ENCODE measurements at regions not wholly inside any gene's neighbourhood (a gene's known extent, or its start where the extent isn't known, plus 50 kb on each side); places are given as distances from the start of the nearest gene placed in this dataset.

DNA sequence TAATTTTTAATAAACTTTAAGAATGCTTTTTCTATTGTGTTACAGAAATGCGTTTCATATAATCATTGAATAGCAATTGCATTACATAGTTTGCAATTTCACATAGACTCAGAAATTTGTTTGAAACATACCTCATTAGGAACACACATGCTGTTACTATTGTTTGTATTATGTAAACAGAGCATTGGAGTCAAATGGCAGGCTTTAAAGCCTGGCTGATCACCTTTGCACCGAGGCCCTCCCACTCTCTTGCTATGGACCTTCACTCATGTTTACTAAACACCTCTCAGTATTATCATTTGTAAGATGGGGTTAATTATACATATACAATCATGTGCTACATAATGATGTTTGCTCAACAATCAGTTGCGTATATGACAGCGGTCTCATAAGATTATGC, 203.6 kb upstream of the NPSR1 start:
- TF ChIP-seq, protein P1, sequence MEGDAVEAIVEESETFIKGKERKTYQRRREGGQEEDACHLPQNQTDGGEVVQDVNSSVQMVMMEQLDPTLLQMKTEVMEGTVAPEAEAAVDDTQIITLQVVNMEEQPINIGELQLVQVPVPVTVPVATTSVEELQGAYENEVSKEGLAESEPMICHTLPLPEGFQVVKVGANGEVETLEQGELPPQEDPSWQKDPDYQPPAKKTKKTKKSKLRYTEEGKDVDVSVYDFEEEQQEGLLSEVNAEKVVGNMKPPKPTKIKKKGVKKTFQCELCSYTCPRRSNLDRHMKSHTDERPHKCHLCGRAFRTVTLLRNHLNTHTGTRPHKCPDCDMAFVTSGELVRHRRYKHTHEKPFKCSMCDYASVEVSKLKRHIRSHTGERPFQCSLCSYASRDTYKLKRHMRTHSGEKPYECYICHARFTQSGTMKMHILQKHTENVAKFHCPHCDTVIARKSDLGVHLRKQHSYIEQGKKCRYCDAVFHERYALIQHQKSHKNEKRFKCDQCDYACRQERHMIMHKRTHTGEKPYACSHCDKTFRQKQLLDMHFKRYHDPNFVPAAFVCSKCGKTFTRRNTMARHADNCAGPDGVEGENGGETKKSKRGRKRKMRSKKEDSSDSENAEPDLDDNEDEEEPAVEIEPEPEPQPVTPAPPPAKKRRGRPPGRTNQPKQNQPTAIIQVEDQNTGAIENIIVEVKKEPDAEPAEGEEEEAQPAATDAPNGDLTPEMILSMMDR (IDR thresholded peaks at IDR 0.05; ENCODE audit: insufficient read depth, low read depth, low read length): no peak
- no peak overlapping the region for H3K4me3 ChIP-seq (ENCODE audit: low read depth, low read length)
- DNase-seq (ENCODE audit: low read depth): no peak

DNA sequence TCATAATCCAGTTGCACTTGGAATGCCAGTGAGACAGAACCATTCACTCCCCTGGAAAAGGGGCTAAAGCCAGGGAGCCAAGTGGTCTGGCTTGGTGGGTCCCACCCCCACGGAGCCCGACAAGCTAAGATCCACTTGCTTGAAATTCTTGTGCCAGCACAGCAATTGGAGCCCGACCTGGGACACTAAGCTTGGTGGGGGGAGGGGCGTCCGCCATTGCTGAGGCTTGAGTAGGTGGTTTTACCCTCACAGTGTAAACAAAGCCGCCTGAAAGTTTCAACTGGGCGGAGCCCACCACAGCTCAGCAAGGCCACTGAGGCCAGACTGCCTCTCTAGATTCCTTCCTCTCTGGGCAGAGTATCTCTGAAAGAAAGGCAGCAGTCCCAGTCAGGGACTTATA, 200.7 kb upstream of the NPSR1 start:
- TF ChIP-seq, protein P1 (IDR thresholded peaks at IDR 0.05; ENCODE audit: insufficient read depth, low read depth, low read length): no peak
- DNase-seq (ENCODE audit: low read depth): no peak
- no peak overlapping the region for H3K4me3 ChIP-seq (ENCODE audit: low read depth, low read length)

DNA sequence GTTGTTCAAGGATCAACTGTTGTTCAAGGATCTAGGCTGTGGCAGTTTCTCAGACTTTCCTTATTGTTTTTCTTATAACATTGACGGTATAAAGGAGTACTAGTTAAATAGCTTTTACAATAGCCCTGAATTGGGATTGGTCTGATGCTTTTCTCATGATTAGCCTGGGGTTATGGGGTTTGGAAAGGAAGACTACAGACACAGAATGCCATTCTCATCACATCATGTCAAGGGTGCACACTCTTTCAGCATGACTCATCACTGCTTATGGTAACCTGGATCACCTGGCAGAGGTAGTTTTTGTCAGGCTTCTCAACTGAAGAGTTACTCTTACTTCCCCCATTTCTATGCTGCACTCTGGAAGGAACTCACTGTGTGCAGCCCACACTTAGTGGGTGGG, 194.2 kb upstream of the NPSR1 start:
- DNase-seq (ENCODE audit: low read depth): no peak
- TF ChIP-seq, protein P1 (IDR thresholded peaks at IDR 0.05; ENCODE audit: insufficient read depth, low read depth, low read length): no peak
- H3K4me3 ChIP-seq (ENCODE audit: low read depth, low read length): no peak overlapping the region

DNA sequence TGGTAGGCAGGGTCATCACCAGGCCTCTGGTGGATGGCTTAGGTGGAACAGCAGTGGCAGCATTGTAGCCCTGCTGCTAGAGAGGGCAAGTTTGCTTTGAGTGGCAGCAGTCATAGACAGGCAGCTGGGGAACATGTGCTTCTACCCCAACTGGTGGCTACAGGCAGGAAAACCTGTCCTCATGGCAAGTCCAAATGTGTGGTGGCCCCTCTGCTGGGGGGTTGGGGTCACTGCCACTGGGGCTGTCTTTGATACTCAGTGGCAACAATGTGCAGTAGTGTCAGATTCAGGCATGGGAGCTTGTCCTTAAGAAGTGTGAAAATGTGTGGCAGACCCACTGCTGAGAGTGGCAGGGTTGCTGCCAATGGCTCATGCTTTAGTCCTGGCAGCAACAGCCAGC, 186.2 kb upstream of the NPSR1 start:
- no peak overlapping the region for H3K4me3 ChIP-seq (ENCODE audit: low read depth, low read length)
- DNase-seq (ENCODE audit: low read depth): no peak
- TF ChIP-seq, protein P1 (IDR thresholded peaks at IDR 0.05; ENCODE audit: insufficient read depth, low read depth, low read length): no peak

GRCh38 chr7:34486371-34486770, 171.6 kb upstream of the NPSR1 start:
- no peak for DNase-seq (ENCODE audit: low read depth)
- H3K4me3 ChIP-seq (ENCODE audit: low read depth, low read length): no peak overlapping the region
- TF ChIP-seq, protein P1 (IDR thresholded peaks at IDR 0.05; ENCODE audit: insufficient read depth, low read depth, low read length): no peak

GRCh38 chr7:34487391-34488115, 170.5 kb upstream of the NPSR1 start:
- H3K4me3 ChIP-seq (ENCODE audit: low read depth, low read length): no peak overlapping the region
- TF ChIP-seq, protein P1 (IDR thresholded peaks at IDR 0.05; ENCODE audit: insufficient read depth, low read depth, low read length): no peak
- no peak for DNase-seq (ENCODE audit: low read depth)

DNA sequence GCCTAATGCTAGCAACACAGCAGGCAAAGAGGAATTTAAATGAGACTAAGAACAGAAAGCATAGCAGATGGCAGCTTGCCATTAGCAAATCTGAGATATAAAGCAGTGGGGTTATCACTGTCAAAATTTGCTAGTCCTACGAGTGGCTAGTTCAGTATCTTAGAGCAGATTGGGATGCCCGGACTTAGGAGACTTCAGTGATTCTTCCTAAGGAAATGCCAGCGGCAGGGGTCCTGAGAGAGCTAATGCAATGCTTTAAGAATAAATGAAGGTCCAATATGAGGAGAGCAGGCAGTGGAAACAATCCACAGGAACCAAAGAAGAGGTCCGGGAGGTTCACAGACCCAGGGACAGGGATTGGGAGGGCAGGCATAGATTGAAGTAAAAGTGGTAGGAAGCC, 169.3 kb upstream of the NPSR1 start:
- DNase-seq (ENCODE audit: low read depth): no peak
- H3K4me3 ChIP-seq (ENCODE audit: low read depth, low read length): no peak overlapping the region
- TF ChIP-seq, protein P1 (IDR thresholded peaks at IDR 0.05; ENCODE audit: insufficient read depth, low read depth, low read length): no peak
